ENCODE measurements at regions not wholly inside any gene's neighbourhood (a gene's known extent, or its start where the extent isn't known, plus 50 kb on each side); places are given as distances from the start of the nearest gene placed in this dataset.

- TF ChIP-seq CEBPB (IDR thresholded peaks at IDR 0.05) (no peak), EGR1 (IDR thresholded peaks at IDR 0.05) (no peak), MAX (IDR thresholded peaks at IDR 0.05) (no peak), REST (IDR thresholded peaks at IDR 0.05; ENCODE audit: low read depth) (peak; percentile 59), EP300 (IDR thresholded peaks at IDR 0.05; ENCODE audit: borderline replicate concordance) (no peak), YY1 (IDR thresholded peaks at IDR 0.05; ENCODE audit: low read depth) (no peak), TCF12 (IDR thresholded peaks at IDR 0.05; ENCODE audit: low read depth) (no peak)
Observed at GRCh38 chr11:122213171-122213570, 97.2 kb upstream of the BLID start.
